Heart right ventricle (tissue), 16 donors: ENCODE measurements at regions not wholly inside any gene's neighbourhood (a gene's known extent, or its start where the extent isn't known, plus 50 kb on each side); places are given as distances from the start of the nearest gene placed in this dataset.
"Not testable (repeated sequence)": the region's sequence is repeated elsewhere in the genome, so short reads cannot be mapped to it uniquely, and the experiment has no call there.

ENCODE experiments used
- ATAC-seq, 8 donors: fragments of 200-7000 bp; cut with Tn5 transposase; one replicate each; pipeline ENCODE4 v1.9.1; 2020; ENCODE audit warnings: mild to moderate bottlenecking in 8 of 8, moderate library complexity in 8 of 8, moderate number of reproducible peaks in 1 of 8
- DNase-seq, 2 donors: peaks; one replicate each; pipeline ENCODE4 v3.0.0-alpha.2; 2020
- H3K27ac ChIP-seq, 10 donors: fragments of 200-600 bp; sonication (generic) in 2 of 10; one replicate each; pipeline versions ENCODE4 v1.5.0 to v1.8.0; 2020 to 2022; ENCODE audit warnings: mild to moderate bottlenecking in 3 of 10
- H3K27me3 ChIP-seq, 7 donors: fragments of 200-600 bp; one replicate each; pipeline ENCODE4 v1.8.0; 2021 to 2022; ENCODE audit warnings: mild to moderate bottlenecking in 2 of 7
- H3K36me3 ChIP-seq, 9 donors: fragments of 200-600 bp; sonication (generic) in 1 of 9; one replicate each; pipeline versions ENCODE4 v1.5.0 to v1.8.0; 2020 to 2022; ENCODE audit warnings: mild to moderate bottlenecking in 2 of 9
- H3K4me1 ChIP-seq, 9 donors: fragments of 200-600 bp; sonication (generic) in 1 of 9; one replicate each; pipeline versions ENCODE4 v1.5.0 to v1.8.0; 2020 to 2022; ENCODE audit warnings: mild to moderate bottlenecking in 4 of 9
- H3K4me3 ChIP-seq, 10 donors: fragments of 200-600 bp; sonication (generic) in 2 of 10; one replicate each; pipeline versions ENCODE4 v1.5.0 to v1.8.0; 2020 to 2022; ENCODE audit warnings: mild to moderate bottlenecking in 7 of 10, moderate library complexity in 2 of 10
- H3K9me3 ChIP-seq, 11 donors: fragments of 200-600 bp in 10 of 11; sonication (generic) in 2 of 11; one replicate each; pipeline versions ENCODE4 v1.5.0 to v1.8.0; 2013 to 2022; ENCODE audit warnings: mild to moderate bottlenecking in 2 of 11, control low read depth in 1 of 11, moderate library complexity in 1 of 11
- WGBS, 2 donors: extraction: QIAGEN DNeasy Blood & Tissue Kit; methylation state at CpG; one replicate each; pipeline ENCODE4 v1.1.7; 2013; ENCODE audit warnings: inconsistent platforms in 1 of 2; 5-methylcytosine and 5-hydroxymethylcytosine counted together
- intact Hi-C, 10 donors: fragments of 100-400 bp; cut with DNase I; formaldehyde crosslinking; loops; one replicate each; pipeline versions ENCODE4 v1.11.1 to v1.14.2; 2022
- TF ChIP-seq, protein P1 (sequence below), 9 donors: fragments of 200-600 bp; sonication (generic) in 2 of 9; IDR thresholded peaks; one replicate each; pipeline versions ENCODE4 v1.5.0 to v1.8.0; 2021 to 2022; ENCODE audit warnings: antibody characterized with exemption in 9 of 9, mild to moderate bottlenecking in 5 of 9, moderate library complexity in 1 of 9
- donor health status: Arrhythmogenic right ventricular cardiomyopathy.
- donor health status: ischemic (EF 13 %, LVEDD 7.1; RV severe dilation, severe dysfunction).
- donor health status: healthy with polysubstance abuse.
- donor health status: DM: no; HTN: yes; CAD: no.
- donor health status: DM: no; HTN: no; CAD: no.
- donor health status: ischemic (EF 25% LVEDD 6.9; RV normal size, moderate dysfunction).
- donor health status: ischemic (EF 25% LVEDD 5.7; RV mildly dilated, moderate dysfunction).
- donor health status: healthy.
- donor health status: DM: yes; HTN: yes; CAD: no.
- donor health status: Ischemic cardiomyopathy.
- donor health status: ischemic (EF 35%, LVEDD 5.7; RV mildly dilated, moderate dysfunction).
- donor health status: nonischemic (EF 11% LVEDD 7.7; RV severe dilation, severe dysfunction).
- donor health status: DM: yes; HTN: yes; CAD: no.
- donor health status: PGD.
- donor health status: ischemic (EF 29% LVEDD 5.4; RV normal size, mild dysfunction).
- donor health status: nonischemic (EF 23%, LVEDD 6.1; RV moderate dilation, normal function).

GRCh38 chr4:98828801-98829200, 100.1 kb downstream of the EIF4E start:
- TF ChIP-seq, protein P1, sequence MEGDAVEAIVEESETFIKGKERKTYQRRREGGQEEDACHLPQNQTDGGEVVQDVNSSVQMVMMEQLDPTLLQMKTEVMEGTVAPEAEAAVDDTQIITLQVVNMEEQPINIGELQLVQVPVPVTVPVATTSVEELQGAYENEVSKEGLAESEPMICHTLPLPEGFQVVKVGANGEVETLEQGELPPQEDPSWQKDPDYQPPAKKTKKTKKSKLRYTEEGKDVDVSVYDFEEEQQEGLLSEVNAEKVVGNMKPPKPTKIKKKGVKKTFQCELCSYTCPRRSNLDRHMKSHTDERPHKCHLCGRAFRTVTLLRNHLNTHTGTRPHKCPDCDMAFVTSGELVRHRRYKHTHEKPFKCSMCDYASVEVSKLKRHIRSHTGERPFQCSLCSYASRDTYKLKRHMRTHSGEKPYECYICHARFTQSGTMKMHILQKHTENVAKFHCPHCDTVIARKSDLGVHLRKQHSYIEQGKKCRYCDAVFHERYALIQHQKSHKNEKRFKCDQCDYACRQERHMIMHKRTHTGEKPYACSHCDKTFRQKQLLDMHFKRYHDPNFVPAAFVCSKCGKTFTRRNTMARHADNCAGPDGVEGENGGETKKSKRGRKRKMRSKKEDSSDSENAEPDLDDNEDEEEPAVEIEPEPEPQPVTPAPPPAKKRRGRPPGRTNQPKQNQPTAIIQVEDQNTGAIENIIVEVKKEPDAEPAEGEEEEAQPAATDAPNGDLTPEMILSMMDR (IDR thresholded peaks at IDR 0.05), result no peak
- Histone ChIP-seq H3K27ac (no peak overlapping the region), H3K27me3 (no peaks in the 10 kb centered on the region), H3K9me3 (no peaks in the 10 kb centered on the region), H3K4me1 (peaks cover 0 to 4% (median 0%) of the 10 kb centered on the region in 9 donors), H3K4me3 (no peak overlapping the region), H3K36me3 (no peaks in the 10 kb centered on the region)
- no peak for DNase-seq
- intact Hi-C loops, result no loop called here
- no peak for ATAC-seq
- 68 to 75% methylated on average over 5 of the region's 5 CpGs for WGBS, 2 donors

DNA sequence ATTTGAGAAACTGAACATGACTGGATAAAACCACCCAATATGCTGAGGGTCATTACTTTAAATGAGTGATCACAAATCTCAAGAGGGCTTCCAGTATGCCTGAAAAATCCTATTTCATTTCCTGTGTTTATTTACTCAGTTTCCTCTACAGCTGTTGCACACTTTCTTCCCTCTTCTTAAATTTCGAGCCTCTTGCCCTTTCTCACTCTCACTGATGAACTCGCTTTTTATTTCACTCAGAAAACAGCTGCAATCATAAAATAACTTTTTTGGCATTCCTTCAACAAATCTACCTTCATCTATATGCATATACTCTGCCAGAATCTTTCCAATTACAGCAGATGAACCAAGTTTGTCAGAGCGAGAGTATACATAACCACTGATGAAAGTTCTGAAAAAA, 101.3 kb downstream of the EIF4E start:
- H3K4me3 ChIP-seq, result no peak overlapping the region
- no peaks in the 10 kb centered on the region for H3K36me3 ChIP-seq
- H3K9me3 ChIP-seq, result no peaks in the 10 kb centered on the region
- DNase-seq (no peak), ATAC-seq (no peak)
- no peak overlapping the region for H3K27ac ChIP-seq
- intact Hi-C loops, result no loop called here
- TF ChIP-seq, protein P1 (IDR thresholded peaks at IDR 0.05), result no peak
- H3K4me1 ChIP-seq, result no peaks in the 10 kb centered on the region
- H3K27me3 ChIP-seq, result no peaks in the 10 kb centered on the region
- 60 to 71% methylated on average over 3 of the region's 3 CpGs for WGBS, 2 donors

- Histone ChIP-seq H3K4me3 (no peak overlapping the region), H3K9me3 (peaks cover 0 to 2% (median 0%) of the 10 kb centered on the region in 11 donors), H3K27ac (no peak overlapping the region), H3K36me3 (no peaks in the 10 kb centered on the region), H3K27me3 (no peaks in the 10 kb centered on the region), H3K4me1 (peaks cover 0 to 8% (median 0%) of the 10 kb centered on the region in 9 donors)
- DNase-seq (no peak), ATAC-seq (peak in 2 of 8 donors; percentile 37 to 67)
- TF ChIP-seq, protein P1 (IDR thresholded peaks at IDR 0.05), result no peak
- WGBS, 2 donors, result 59 to 61% methylated on average over 4 of the region's 4 CpGs
- intact Hi-C loops, result no loop called here
Measured at GRCh38 chr4:98822144-98822543, 106.8 kb downstream of the EIF4E start.

GRCh38 chr4:98818116-98818515, 110.8 kb downstream of the EIF4E start:
- DNase-seq, ATAC-seq, H3K4me3 ChIP-seq, H3K27ac ChIP-seq, intact Hi-C loops, H3K36me3 ChIP-seq, H3K27me3 ChIP-seq, H3K9me3 ChIP-seq, H3K4me1 ChIP-seq: not testable (repeated sequence)
- 47 to 57% methylated on average over 1 of the region's 1 CpG for WGBS, 2 donors

DNA sequence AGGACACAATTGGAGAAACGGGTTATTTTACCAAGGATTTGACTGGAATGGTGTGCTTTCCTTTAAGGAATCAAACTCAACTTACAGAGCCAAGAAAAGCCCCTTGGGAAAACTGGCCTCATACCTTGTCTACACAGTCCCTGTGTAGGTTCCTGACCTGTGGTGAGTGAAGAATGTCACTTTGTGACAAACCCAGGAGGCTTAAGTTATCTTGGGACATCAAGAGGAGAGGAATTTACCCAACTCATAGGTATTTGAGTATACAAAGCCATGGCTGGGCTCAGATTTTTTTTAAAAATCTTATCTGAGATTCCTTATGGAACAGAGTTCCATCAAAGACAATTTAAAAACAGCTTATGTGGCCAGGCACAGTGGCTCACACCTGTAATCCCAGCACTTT, 112.1 kb downstream of the EIF4E start:
- 77 to 79% methylated on average over 1 of the region's 1 CpG for WGBS, 2 donors
- Histone ChIP-seq H3K27me3 (no peaks in the 10 kb centered on the region), H3K36me3 (no peaks in the 10 kb centered on the region), H3K9me3 (peaks cover 0 to 9% (median 0%) of the 10 kb centered on the region in 11 donors), H3K4me3 (no peak overlapping the region), H3K4me1 (peaks cover 0 to 8% (median 0%) of the 10 kb centered on the region in 9 donors), H3K27ac (no peak overlapping the region)
- no peak for DNase-seq
- intact Hi-C loops, result no loop called here
- ATAC-seq, result no peak
- TF ChIP-seq, protein P1 (IDR thresholded peaks at IDR 0.05), result no peak
